GM12878 (cell line): ENCODE measurements at regions not wholly inside any gene's neighbourhood (a gene's known extent, or its start where the extent isn't known, plus 50 kb on each side); places are given as distances from the start of the nearest gene placed in this dataset.

Source experiments
- BACH1 ChIP-seq: fragments of 450-650 bp; IDR thresholded peaks from 2 replicates; pipeline ENCODE4 v1.6.1; 2017; ENCODE audit warnings: mild to moderate bottlenecking, borderline replicate concordance
- BCL11A ChIP-seq: IDR thresholded peaks from 2 replicates; pipeline ENCODE4 v1.6.1; 2011; ENCODE audit warnings: low read depth, low read length
- EP300 ChIP-seq, 2 experiments: fragments of 150-350 bp in 1 of 2; IDR thresholded peaks; 2 replicates each; pipeline ENCODE4 v1.6.1; 2011 to 2012; ENCODE audit warnings: low read depth in 2 of 2, low read length in 2 of 2, borderline replicate concordance in 1 of 2, improper control_type of control experiment in 1 of 2, inconsistent platforms in 1 of 2; ENCODE audit not compliant: control insufficient read depth in 1 of 2
- GABPA ChIP-seq: IDR thresholded peaks from 2 replicates; pipeline ENCODE4 v1.6.1; 2014; ENCODE audit warnings: antibody characterized with exemption, low read depth, mild to moderate bottlenecking, inconsistent platforms
- POLR2AphosphoS5 ChIP-seq: IDR thresholded peaks from 2 replicates; pipeline ENCODE4 v1.6.1; 2011; ENCODE audit warnings: mild to moderate bottlenecking, low read length, inconsistent platforms
- SMAD5 ChIP-seq: IDR thresholded peaks from 2 replicates; pipeline ENCODE4 v1.6.1; 2016; ENCODE audit warnings: antibody characterized with exemption, low read depth
- TCF12 ChIP-seq: IDR thresholded peaks from 2 replicates; pipeline ENCODE4 v1.6.1; 2011; ENCODE audit warnings: low read depth, mild to moderate bottlenecking, low read length
- TCF3 ChIP-seq: IDR thresholded peaks from 2 replicates; pipeline ENCODE4 v1.6.1; 2012; ENCODE audit warnings: low read depth, mild to moderate bottlenecking, low read length, borderline replicate concordance; ENCODE audit not compliant: insufficient read depth
- TCF7 ChIP-seq: IDR thresholded peaks from 2 replicates; pipeline ENCODE4 v1.6.1; 2014; ENCODE audit warnings: antibody characterized with exemption, borderline replicate concordance
- ZNF622 ChIP-seq: fragments of 450-650 bp; IDR thresholded peaks from 2 replicates; pipeline ENCODE4 v1.6.1; 2017; ENCODE audit warnings: mild to moderate bottlenecking, inconsistent platforms
- TF ChIP-seq, protein P1 (sequence below): fragments of 450-650 bp; IDR thresholded peaks from 2 replicates; pipeline ENCODE4 v1.6.1; 2018; ENCODE audit warnings: mild to moderate bottlenecking, low read depth, moderate library complexity; ENCODE audit not compliant: partially characterized antibody
- TF ChIP-seq, protein P2 (sequence below): IDR thresholded peaks from 2 replicates; pipeline ENCODE4 v1.6.1; 2011; ENCODE audit warnings: low read depth, low read length, improper control_type of control experiment, borderline replicate concordance
- TF ChIP-seq, protein P3 (sequence below): fragments of 450-650 bp; IDR thresholded peaks from 2 replicates; pipeline ENCODE4 v1.6.1; 2017; ENCODE audit warnings: mild to moderate bottlenecking

DNA sequence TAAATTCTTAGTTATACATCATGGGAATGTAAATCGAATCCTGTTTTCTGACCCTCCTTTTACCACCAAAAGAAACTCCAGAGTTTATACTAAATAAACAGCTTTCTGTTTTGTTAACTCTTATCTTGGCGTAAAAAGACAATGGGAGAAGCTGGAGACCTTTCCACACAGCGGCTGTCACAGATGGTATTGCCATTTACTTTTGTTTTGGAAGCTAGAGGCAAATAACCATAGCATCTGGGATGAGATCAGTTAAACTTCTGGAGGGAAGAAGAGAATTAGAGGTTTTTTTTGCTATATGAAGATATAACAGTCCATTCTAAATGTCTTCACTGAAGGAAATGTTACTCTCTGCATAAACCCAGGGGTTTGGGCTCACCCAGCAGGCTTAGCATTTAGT lies 258.9 kb downstream of the REEP3 start (continued):
- no peak for TF ChIP-seq TCF7
- TF ChIP-seq POLR2AphosphoS5: no peak
- TF ChIP-seq TCF3: no peak
- TF ChIP-seq BACH1: no peak
- TF ChIP-seq, protein P1, sequence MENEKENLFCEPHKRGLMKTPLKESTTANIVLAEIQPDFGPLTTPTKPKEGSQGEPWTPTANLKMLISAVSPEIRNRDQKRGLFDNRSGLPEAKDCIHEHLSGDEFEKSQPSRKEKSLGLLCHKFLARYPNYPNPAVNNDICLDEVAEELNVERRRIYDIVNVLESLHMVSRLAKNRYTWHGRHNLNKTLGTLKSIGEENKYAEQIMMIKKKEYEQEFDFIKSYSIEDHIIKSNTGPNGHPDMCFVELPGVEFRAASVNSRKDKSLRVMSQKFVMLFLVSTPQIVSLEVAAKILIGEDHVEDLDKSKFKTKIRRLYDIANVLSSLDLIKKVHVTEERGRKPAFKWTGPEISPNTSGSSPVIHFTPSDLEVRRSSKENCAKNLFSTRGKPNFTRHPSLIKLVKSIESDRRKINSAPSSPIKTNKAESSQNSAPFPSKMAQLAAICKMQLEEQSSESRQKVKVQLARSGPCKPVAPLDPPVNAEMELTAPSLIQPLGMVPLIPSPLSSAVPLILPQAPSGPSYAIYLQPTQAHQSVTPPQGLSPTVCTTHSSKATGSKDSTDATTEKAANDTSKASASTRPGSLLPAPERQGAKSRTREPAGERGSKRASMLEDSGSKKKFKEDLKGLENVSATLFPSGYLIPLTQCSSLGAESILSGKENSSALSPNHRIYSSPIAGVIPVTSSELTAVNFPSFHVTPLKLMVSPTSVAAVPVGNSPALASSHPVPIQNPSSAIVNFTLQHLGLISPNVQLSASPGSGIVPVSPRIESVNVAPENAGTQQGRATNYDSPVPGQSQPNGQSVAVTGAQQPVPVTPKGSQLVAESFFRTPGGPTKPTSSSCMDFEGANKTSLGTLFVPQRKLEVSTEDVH: no peak
- TF ChIP-seq EP300 (IDR thresholded peaks at IDR 0.05; ENCODE audit: borderline replicate concordance in 1 of 2, control insufficient read depth in 1 of 2, low read depth in 2 of 2, low read length in 2 of 2): no peak
- TF ChIP-seq ZNF622: no peak
- TF ChIP-seq, protein P2, sequence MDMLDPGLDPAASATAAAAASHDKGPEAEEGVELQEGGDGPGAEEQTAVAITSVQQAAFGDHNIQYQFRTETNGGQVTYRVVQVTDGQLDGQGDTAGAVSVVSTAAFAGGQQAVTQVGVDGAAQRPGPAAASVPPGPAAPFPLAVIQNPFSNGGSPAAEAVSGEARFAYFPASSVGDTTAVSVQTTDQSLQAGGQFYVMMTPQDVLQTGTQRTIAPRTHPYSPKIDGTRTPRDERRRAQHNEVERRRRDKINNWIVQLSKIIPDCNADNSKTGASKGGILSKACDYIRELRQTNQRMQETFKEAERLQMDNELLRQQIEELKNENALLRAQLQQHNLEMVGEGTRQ: no peak
- TF ChIP-seq TCF12: no peak
- no peak for TF ChIP-seq BCL11A
- no peak for TF ChIP-seq SMAD5
- no peak for TF ChIP-seq GABPA
- TF ChIP-seq, protein P3, sequence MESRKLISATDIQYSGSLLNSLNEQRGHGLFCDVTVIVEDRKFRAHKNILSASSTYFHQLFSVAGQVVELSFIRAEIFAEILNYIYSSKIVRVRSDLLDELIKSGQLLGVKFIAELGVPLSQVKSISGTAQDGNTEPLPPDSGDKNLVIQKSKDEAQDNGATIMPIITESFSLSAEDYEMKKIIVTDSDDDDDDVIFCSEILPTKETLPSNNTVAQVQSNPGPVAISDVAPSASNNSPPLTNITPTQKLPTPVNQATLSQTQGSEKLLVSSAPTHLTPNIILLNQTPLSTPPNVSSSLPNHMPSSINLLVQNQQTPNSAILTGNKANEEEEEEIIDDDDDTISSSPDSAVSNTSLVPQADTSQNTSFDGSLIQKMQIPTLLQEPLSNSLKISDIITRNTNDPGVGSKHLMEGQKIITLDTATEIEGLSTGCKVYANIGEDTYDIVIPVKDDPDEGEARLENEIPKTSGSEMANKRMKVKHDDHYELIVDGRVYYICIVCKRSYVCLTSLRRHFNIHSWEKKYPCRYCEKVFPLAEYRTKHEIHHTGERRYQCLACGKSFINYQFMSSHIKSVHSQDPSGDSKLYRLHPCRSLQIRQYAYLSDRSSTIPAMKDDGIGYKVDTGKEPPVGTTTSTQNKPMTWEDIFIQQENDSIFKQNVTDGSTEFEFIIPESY: no peak
